Spleen (tissue), 11 donors: ENCODE measurements at regions not wholly inside any gene's neighbourhood (a gene's known extent, or its start where the extent isn't known, plus 50 kb on each side); places are given as distances from the start of the nearest gene placed in this dataset.
A peak's percentile ranks its signal among the peaks of the same experiment; 100 is the strongest.
"Not testable (repeated sequence)": the region's sequence is repeated elsewhere in the genome, so short reads cannot be mapped to it uniquely, and the experiment has no call there.

ENCODE experiments used
- DNase-seq: peaks from one replicate; pipeline ENCODE4 v3.0.0-alpha.2; 2020
- H3K27ac ChIP-seq, 8 donors: fragments of 200-600 bp; sonication (generic) in 7 of 8; 1 replicate in 4 of 8; 2 replicates in 4 of 8; pipeline versions ENCODE4 v1.5.0 to v1.8.0; 2016 to 2021; ENCODE audit warnings: inconsistent platforms in 4 of 8, mild to moderate bottlenecking in 4 of 8, moderate library complexity in 1 of 8
- H3K27me3 ChIP-seq, 7 donors: fragments of 200-600 bp; sonication (generic) in 6 of 7; replicated peaks in 1 of 7; 1 replicate in 4 of 7; 2 replicates in 3 of 7; pipeline versions ENCODE4 v1.5.0 to v1.8.0; 2016 to 2021; ENCODE audit warnings: inconsistent platforms in 3 of 7, mild to moderate bottlenecking in 1 of 7
- H3K36me3 ChIP-seq, 6 donors: fragments of 200-600 bp; sonication (generic) in 5 of 6; 1 replicate in 4 of 6; 2 replicates in 2 of 6; pipeline versions ENCODE4 v1.5.0 to v1.8.0; 2016 to 2021; ENCODE audit warnings: inconsistent platforms in 2 of 6
- H3K4me1 ChIP-seq, 6 donors: fragments of 200-600 bp; sonication (generic) in 5 of 6; 1 replicate in 3 of 6; 2 replicates in 3 of 6; pipeline versions ENCODE4 v1.5.0 to v1.8.0; 2016 to 2021; ENCODE audit warnings: inconsistent platforms in 3 of 6
- H3K4me3 ChIP-seq, 8 donors: fragments of 200-600 bp; sonication (generic) in 7 of 8; 1 replicate in 4 of 8; 2 replicates in 4 of 8; pipeline versions ENCODE4 v1.5.0 to v1.8.0; 2016 to 2021; ENCODE audit warnings: inconsistent platforms in 4 of 8, mild to moderate bottlenecking in 4 of 8, moderate library complexity in 2 of 8
- H3K9me3 ChIP-seq, 8 donors: fragments of 200-600 bp; sonication (generic) in 7 of 8; 1 replicate in 4 of 8; 2 replicates in 4 of 8; pipeline versions ENCODE4 v1.5.0 to v1.8.0; 2016 to 2021; ENCODE audit warnings: inconsistent platforms in 4 of 8
- WGBS, 5 donors: extraction: QIAGEN DNeasy Blood & Tissue Kit in 3 of 5; methylation state at CpG; one replicate each; pipeline versions ENCODE4 v1.1.5 to v1.1.7; 2013 to 2018; 5-methylcytosine and 5-hydroxymethylcytosine counted together
- intact Hi-C: fragments of 100-400 bp; cut with DNase I; formaldehyde crosslinking; loops from one replicate; pipeline ENCODE4 v1.15.0; 2023; ENCODE audit warnings: low total_unique reads
- donor health status: healthy with polysubstance abuse.
- donor health status: DM: no; HTN: no; CAD: no; lungs with moderate emphysema.
- donor health status: DM: no; HTN: no; CAD: no.
- donor health status: Bipolar disorder and iron deficiency.
- donor health status: healthy.
- donor health status: DM: no; HTN: no; CAD: no.
- donor health status: DM: yes; HTN: yes; CAD: no.

DNA sequence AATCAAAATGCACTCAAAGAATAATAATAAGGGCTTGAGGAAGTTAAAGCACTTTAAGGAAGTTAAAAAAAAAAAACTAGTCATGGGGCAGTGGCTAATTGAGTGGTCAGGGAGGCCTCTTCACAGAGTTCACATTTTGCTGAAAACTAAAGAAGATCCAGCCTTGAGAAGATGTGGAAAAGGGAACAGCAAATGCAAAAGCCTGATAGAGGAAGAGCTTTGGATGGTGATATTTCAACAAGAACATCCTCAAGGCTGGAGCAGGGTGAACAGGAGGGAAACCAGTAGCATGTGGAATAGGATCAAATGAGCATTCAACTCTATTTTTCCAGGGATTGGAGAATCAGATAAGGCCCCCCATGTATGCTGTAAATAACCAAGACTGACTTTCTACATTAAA lies 165.7 kb downstream of the SPATA31A6 start:
- H3K27me3 ChIP-seq, H3K36me3 ChIP-seq, DNase-seq, H3K27ac ChIP-seq, H3K9me3 ChIP-seq, H3K4me3 ChIP-seq, intact Hi-C loops, H3K4me1 ChIP-seq: not testable (repeated sequence)

- intact Hi-C loops, H3K27me3 ChIP-seq, H3K9me3 ChIP-seq, DNase-seq, H3K4me3 ChIP-seq, H3K4me1 ChIP-seq, H3K27ac ChIP-seq, H3K36me3 ChIP-seq: not testable (repeated sequence)
- WGBS, 5 donors, result no CpG with 5 or more reads among the region's 2 CpGs
These were observed 167.0 kb downstream of the SPATA31A6 start for GRCh38 chr9:42350412-42350811.

GRCh38 chr9:42357604-42358373 lies 174.3 kb downstream of the SPATA31A6 start:
- 19 to 55% (median 22%) methylated on average over 23 to 30 of the region's 40 CpGs for WGBS, 5 donors
- H3K9me3 ChIP-seq, intact Hi-C loops, H3K4me1 ChIP-seq, H3K27me3 ChIP-seq, H3K36me3 ChIP-seq: not testable (repeated sequence)
- peak; percentile 78 for DNase-seq
- H3K4me3 ChIP-seq, result peak overlapping the region in 1 of 8 donors; percentile 21
- H3K27ac ChIP-seq, result peak overlapping the region in 1 of 8 donors; percentile 36

GRCh38 chr9:42358626-42359247 lies 175.3 kb downstream of the SPATA31A6 start:
- 0 to 5% (median 1%) methylated on average over 2 of the region's 2 CpGs for WGBS, 5 donors
- intact Hi-C loops, H3K4me1 ChIP-seq, H3K36me3 ChIP-seq, H3K27ac ChIP-seq, H3K9me3 ChIP-seq, H3K4me3 ChIP-seq, DNase-seq, H3K27me3 ChIP-seq: not testable (repeated sequence)

DNA sequence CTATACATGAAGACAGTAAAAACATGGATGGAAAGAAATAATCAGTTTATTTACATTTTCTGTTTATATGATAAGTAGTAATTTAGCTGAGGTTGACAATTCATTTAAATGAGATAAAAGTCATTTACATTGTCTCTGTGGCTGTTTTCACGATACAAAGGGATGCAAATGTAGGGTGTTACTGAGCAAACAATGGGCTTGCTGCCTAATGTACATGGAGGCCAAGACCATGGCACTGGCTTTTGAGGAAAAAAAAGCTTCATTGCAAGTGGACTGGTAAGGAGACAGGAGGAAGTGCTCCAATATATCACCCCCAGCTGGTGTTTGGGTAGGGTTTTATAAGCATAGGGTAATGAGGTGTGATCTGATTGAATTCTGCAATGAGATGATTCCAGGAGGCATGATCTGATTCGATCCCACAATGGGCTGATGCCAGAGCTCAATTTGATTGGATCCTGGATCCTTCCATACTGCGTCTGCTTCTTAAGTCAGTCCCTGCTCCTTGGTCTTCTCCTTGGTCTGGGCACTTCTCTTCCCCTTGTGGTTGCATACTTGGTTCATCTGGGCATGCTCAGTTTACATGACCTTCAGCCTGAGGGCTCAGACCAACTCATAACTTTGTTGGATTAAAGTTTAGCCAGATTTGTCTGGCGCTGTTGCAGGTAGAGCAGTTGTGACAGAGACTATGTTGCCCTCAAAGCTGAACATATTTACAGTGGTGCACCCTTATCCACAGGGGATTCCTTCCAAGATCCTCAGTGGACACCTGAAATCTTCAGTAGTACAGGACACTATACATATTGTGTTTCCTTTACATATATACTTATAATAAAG lies 181.2 kb downstream of the SPATA31A6 start:
- H3K36me3 ChIP-seq, H3K4me3 ChIP-seq, H3K4me1 ChIP-seq, H3K27me3 ChIP-seq, DNase-seq, H3K27ac ChIP-seq, intact Hi-C loops, H3K9me3 ChIP-seq: not testable (repeated sequence)
- WGBS, 5 donors, result 52 to 76% (median 75%) methylated on average over 3 of the region's 4 CpGs

GRCh38 chr9:42365244-42365945 lies 181.9 kb downstream of the SPATA31A6 start:
- intact Hi-C loops, DNase-seq, H3K4me1 ChIP-seq, H3K27me3 ChIP-seq, H3K36me3 ChIP-seq, H3K9me3 ChIP-seq, H3K27ac ChIP-seq, H3K4me3 ChIP-seq: not testable (repeated sequence)
- WGBS, 5 donors, result 66 to 78% (median 72%) methylated on average over 6 to 7 of the region's 7 CpGs

- WGBS, 5 donors, result 2 to 5% (median 3%) methylated on average over 1 of the region's 1 CpG
These were observed 184.9 kb downstream of the SPATA31A6 start for GRCh38 chr9:42368279-42368881.

DNA sequence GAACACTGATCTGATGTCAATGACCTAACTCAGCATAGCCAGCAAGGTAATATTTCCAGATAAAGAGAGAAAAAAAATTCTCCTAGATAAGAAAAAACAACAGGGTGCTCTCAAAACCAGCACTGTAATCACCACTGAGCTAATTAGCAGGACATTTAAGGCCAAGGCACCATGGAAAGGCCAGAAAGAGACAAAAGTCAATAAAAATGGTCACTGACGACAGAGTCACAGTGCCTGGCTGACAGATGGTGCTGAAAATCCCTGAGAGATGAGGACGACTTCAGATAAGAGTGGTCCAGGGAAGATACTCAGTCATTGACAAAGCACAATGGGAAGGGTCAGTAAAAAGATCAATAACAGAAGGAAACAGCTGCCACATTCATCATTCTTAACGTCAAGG lies 186.7 kb downstream of the SPATA31A6 start:
- H3K4me1 ChIP-seq, intact Hi-C loops, DNase-seq, H3K4me3 ChIP-seq, H3K27ac ChIP-seq, H3K9me3 ChIP-seq, H3K36me3 ChIP-seq, H3K27me3 ChIP-seq: not testable (repeated sequence)
- 9 to 55% (median 30%) methylated on average over 1 to 3 of the region's 3 CpGs for WGBS, 5 donors

More at GRCh38 chr9:42368279-42368881, 184.9 kb downstream of the SPATA31A6 start:
- H3K9me3 ChIP-seq, H3K27me3 ChIP-seq, H3K36me3 ChIP-seq, DNase-seq, H3K27ac ChIP-seq, intact Hi-C loops, H3K4me1 ChIP-seq, H3K4me3 ChIP-seq: not testable (repeated sequence)

DNA sequence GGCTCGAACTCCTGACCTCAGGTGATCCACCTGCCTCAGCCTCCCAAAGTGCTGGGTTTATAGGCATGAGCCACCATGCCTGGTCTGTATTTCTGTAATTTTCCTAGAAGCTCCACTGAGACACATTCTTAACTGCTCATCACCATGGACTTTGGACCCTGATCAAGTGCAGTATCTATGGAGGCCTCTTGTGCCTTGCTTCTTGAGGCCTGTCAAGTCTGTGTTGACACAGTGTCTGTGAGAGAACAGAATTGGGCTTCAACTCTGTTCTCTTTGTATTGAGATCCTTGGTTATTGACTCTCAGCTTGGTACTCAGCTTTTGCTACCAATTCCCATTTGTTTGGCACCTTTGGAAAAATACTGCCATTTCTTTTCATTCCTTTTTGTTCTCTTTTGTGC lies 188.0 kb downstream of the SPATA31A6 start:
- H3K9me3 ChIP-seq, intact Hi-C loops: not testable (repeated sequence)
- WGBS, 5 donors, result 67 to 88% (median 79%) methylated on average over 1 of the region's 1 CpG

More for the DNA sequence above, 188.0 kb downstream of the SPATA31A6 start:
- not testable (repeated sequence) for H3K27me3 ChIP-seq, H3K36me3 ChIP-seq, H3K27ac ChIP-seq, H3K4me1 ChIP-seq, H3K4me3 ChIP-seq, DNase-seq
